Non-pigmented ciliary epithelial cell (primary cell): ENCODE measurements at regions not wholly inside any gene's neighbourhood (a gene's known extent, or its start where the extent isn't known, plus 50 kb on each side); places are given as distances from the start of the nearest gene placed in this dataset.
"Not testable (repeated sequence)": the region's sequence is repeated elsewhere in the genome, so short reads cannot be mapped to it uniquely, and the experiment has no call there.

Experiments
- DNase-seq: peaks from one replicate; pipeline ENCODE4 v3.0.0-alpha.2; 2010; ENCODE audit warnings: low read depth

GRCh38 chr14:36411951-36412350 lies 91.5 kb upstream of the MBIP start:
- DNase-seq = not testable (repeated sequence)

GRCh38 chr14:36408388-36408787 lies 88.0 kb upstream of the MBIP start:
- no peak for DNase-seq

GRCh38 chr14:36405589-36406274 lies 85.3 kb upstream of the MBIP start:
- no peak for DNase-seq

GRCh38 chr14:36402867-36403266 lies 82.4 kb upstream of the MBIP start:
- no peak for DNase-seq

- no peak for DNase-seq
Measured at GRCh38 chr14:36398463-36399291, 78.2 kb upstream of the MBIP start.

- DNase-seq = no peak
Measured at GRCh38 chr14:36397357-36397756, 76.9 kb upstream of the MBIP start.

- DNase-seq = no peak
Measured at GRCh38 chr14:36396798-36397197, 76.4 kb upstream of the MBIP start.

- DNase-seq = no peak
Measured at GRCh38 chr14:36394593-36394992, 74.2 kb upstream of the MBIP start.

- DNase-seq = no peak
Measured at GRCh38 chr14:36390718-36391117, 70.3 kb upstream of the MBIP start.

- no peak for DNase-seq
Measured at GRCh38 chr14:36383767-36384431, 63.5 kb upstream of the MBIP start.

GRCh38 chr14:36373982-36374673 lies 53.7 kb upstream of the MBIP start:
- DNase-seq = peak; percentile 32
